Naive thymus-derived CD4-positive, alpha-beta T cell (primary cell): ENCODE measurements at regions not wholly inside any gene's neighbourhood (a gene's known extent, or its start where the extent isn't known, plus 50 kb on each side); places are given as distances from the start of the nearest gene placed in this dataset.
"Not testable (repeated sequence)": the region's sequence is repeated elsewhere in the genome, so short reads cannot be mapped to it uniquely, and the experiment has no call there.

Source experiments
- ATAC-seq: fragments of 150-1000 bp; cut with Tn5 transposase; 2 replicates; pipeline ENCODE4 v1.10.0; 2021; ENCODE audit warnings: mild to moderate bottlenecking, moderate library complexity
- CTCF ChIA-PET: fragments of 350-600 bp; sonication (Branson Sonifier 250); formaldehyde crosslinking; loops from one replicate; lab custom pipeline; 2021; ENCODE audit warnings: antibody characterized with exemption; lab: Charles Lee
- POLR2A ChIA-PET: fragments of 350-600 bp; sonication (Branson Sonifier 250); formaldehyde crosslinking; loops from one replicate; lab custom pipeline; 2021; ENCODE audit warnings: antibody characterized with exemption, inconsistent platforms; lab: Charles Lee
- DNase-seq, 9 donors: peaks; one replicate each; pipeline versions ENCODE4 v3.0.0 to v3.0.0-alpha.2; 2020 to 2022; ENCODE audit warnings: mixed read lengths in 1 of 9
- H3K27ac ChIP-seq: one replicate; pipeline ENCODE4 v1.7.0; 2013; ENCODE audit warnings: mild to moderate bottlenecking, low read depth, low read length, moderate library complexity
- H3K27me3 ChIP-seq, 2 donors: one replicate each; pipeline ENCODE4 v1.7.0; 2013; ENCODE audit warnings: low read length in 2 of 2, mild to moderate bottlenecking in 2 of 2, moderate library complexity in 2 of 2; ENCODE audit not compliant: control insufficient read depth in 2 of 2, insufficient read depth in 2 of 2
- H3K36me3 ChIP-seq, 3 experiments: 1 replicate in 2 of 3; 2 replicates in 1 of 3; pipeline ENCODE4 v1.7.0; 2013; ENCODE audit warnings: low read length in 3 of 3, mild to moderate bottlenecking in 3 of 3, moderate library complexity in 1 of 3; ENCODE audit not compliant: insufficient read depth in 3 of 3, control insufficient read depth in 2 of 3
- H3K4me1 ChIP-seq, 2 donors: one replicate each; pipeline ENCODE4 v1.7.0; 2013; ENCODE audit warnings: low read length in 2 of 2, mild to moderate bottlenecking in 2 of 2, moderate library complexity in 1 of 2; ENCODE audit not compliant: control insufficient read depth in 2 of 2, insufficient read depth in 2 of 2
- H3K4me3 ChIP-seq: 2 replicates; pipeline ENCODE4 v1.7.0; 2013; ENCODE audit warnings: mild to moderate bottlenecking, low read length
- H3K9me3 ChIP-seq, 3 experiments: 1 replicate in 2 of 3; 2 replicates in 1 of 3; pipeline ENCODE4 v1.7.0; 2013; ENCODE audit warnings: low read length in 3 of 3; ENCODE audit not compliant: control insufficient read depth in 2 of 3
- H3K27ac Mint-ChIP-seq, 9 donors: one replicate each; pipeline ENCODE4 v1.8.0; 2020 to 2022; ENCODE audit warnings: mixed read lengths in 9 of 9, mild to moderate bottlenecking in 8 of 9, moderate library complexity in 5 of 9, inconsistent platforms in 2 of 9
- H3K27me3 Mint-ChIP-seq, 5 donors: one replicate each; pipeline ENCODE4 v1.8.0; 2021 to 2022; ENCODE audit warnings: mixed read lengths in 5 of 5, mild to moderate bottlenecking in 1 of 5
- H3K36me3 Mint-ChIP-seq, 5 donors: one replicate each; pipeline ENCODE4 v1.8.0; 2020 to 2022; ENCODE audit warnings: mixed read lengths in 5 of 5, mild to moderate bottlenecking in 3 of 5, inconsistent platforms in 1 of 5
- H3K4me1 Mint-ChIP-seq, 7 donors: one replicate each; pipeline ENCODE4 v1.8.0; 2020 to 2022; ENCODE audit warnings: mixed read lengths in 7 of 7, mild to moderate bottlenecking in 3 of 7, inconsistent platforms in 1 of 7
- H3K4me3 Mint-ChIP-seq, 10 donors: one replicate each; pipeline ENCODE4 v1.8.0; 2020 to 2022; ENCODE audit warnings: mild to moderate bottlenecking in 10 of 10, mixed read lengths in 10 of 10, moderate library complexity in 6 of 10, inconsistent platforms in 2 of 10
- H3K9me3 Mint-ChIP-seq, 11 donors: one replicate each; pipeline ENCODE4 v1.8.0; 2020 to 2022; ENCODE audit warnings: mixed read lengths in 11 of 11, mild to moderate bottlenecking in 4 of 11, inconsistent platforms in 1 of 11, moderate library complexity in 1 of 11
- intact Hi-C, 2 donors: fragments of 100-400 bp; cut with micrococcal nuclease; formaldehyde crosslinking; loops; one replicate each; pipeline ENCODE4 v1.15.1; 2023

DNA sequence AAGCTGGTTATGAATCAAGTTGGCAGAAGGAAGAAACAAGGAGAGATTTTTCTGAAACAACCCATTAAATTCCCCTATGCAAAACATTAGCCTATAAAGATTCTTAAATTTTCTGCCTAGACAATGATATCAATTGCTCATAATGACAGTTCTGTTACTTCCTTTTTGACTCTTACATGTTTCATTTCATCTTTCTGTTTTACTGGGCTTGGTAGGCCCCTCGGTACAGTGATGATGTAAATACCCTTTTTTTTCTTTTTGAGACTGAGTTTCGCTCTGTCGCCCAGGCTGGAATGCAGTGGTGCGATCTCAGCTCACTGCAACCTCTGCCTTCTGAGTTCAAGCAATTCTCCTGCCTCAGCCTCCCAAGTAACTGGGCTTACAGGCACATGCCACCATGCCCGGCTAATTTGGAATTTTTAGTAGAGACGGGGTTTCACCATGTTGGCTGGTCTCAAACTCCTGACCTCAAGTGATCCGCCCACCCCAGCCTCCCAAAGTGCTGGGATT is 83.4 kb upstream of the C7orf33 start:
- H3K27me3 Mint-ChIP-seq, POLR2A ChIA-PET, H3K4me1 ChIP-seq, H3K9me3 Mint-ChIP-seq, H3K27ac Mint-ChIP-seq, DNase-seq, H3K4me3 Mint-ChIP-seq, H3K27me3 ChIP-seq, H3K36me3 ChIP-seq, CTCF ChIA-PET, H3K9me3 ChIP-seq, H3K4me3 ChIP-seq, H3K36me3 Mint-ChIP-seq, H3K27ac ChIP-seq, H3K4me1 Mint-ChIP-seq: not testable (repeated sequence)
- peak; percentile 36 for ATAC-seq
- intact Hi-C loops = loop anchor here in 1 of 2 donors (10.0 kb wide), 2 partner anchors 558 to 588 kb away; partner anchors contain the start of gene ZNF786

DNA sequence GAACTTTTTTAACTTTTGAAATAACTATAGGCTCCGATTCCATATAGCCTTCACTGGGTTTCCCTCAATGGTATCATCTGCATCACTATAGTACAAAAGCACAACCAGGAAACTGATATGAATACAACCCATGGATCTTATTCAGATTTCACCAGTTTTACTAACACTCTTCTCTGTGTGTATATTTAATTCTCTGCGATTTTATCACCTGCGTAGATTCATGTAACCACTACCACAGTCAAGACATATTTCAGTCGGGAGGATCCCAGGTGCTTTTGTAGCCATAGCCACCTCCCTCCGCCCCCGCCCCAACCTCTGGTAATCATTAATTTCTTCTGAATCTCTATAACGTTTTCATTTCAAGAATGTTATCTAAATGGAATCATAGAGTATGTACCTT is 82.8 kb upstream of the C7orf33 start:
- intact Hi-C loops = loop anchor here in 1 of 2 donors (10.0 kb wide), 2 partner anchors 557 to 587 kb away; partner anchors contain the start of gene ZNF786
- POLR2A ChIA-PET = no interaction called here
- ATAC-seq = no peak

DNA sequence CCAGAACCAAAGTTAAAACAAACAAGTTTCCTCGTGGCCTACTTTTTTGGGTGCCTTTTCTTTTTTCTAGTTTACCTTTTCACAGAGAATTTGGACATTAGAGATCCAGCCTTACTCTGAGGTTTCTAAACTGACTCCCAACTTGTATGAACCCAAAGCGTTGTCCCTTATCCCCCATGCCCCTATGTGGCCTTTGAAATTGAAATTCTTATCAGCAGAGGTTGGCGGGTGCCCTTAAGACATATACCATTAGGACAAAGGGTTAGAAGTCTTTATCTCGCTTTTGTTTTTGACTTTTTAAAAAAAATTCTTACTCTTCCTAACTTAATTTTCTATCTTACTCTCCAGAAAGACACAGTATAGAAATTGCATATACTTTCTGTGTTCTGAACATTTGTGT is 76.3 kb upstream of the C7orf33 start:
- intact Hi-C loops = no loop called here
- Mint-ChIP-seq H3K27me3 (peaks cover 0 to 21% (median 4%) of the 10 kb centered on the region in 5 donors), H3K36me3 (no peaks in the 10 kb centered on the region), H3K27ac (no peak overlapping the region), H3K9me3 (no peaks in the 10 kb centered on the region), H3K4me3 (no peak overlapping the region), H3K4me1 (no peaks in the 10 kb centered on the region)
- no peaks in the 10 kb centered on the region for H3K4me1 ChIP-seq
- no peaks in the 10 kb centered on the region for H3K27me3 ChIP-seq
- no peak for ATAC-seq
- H3K4me3 ChIP-seq = no peak overlapping the region
- CTCF ChIA-PET = no interaction called here
- H3K27ac ChIP-seq = no peak overlapping the region
- no peak for DNase-seq
- no peaks in the 10 kb centered on the region for H3K36me3 ChIP-seq
- no peaks in the 10 kb centered on the region for H3K9me3 ChIP-seq
- POLR2A ChIA-PET = no interaction called here

More for the DNA sequence above, 82.8 kb upstream of the C7orf33 start:
- Histone ChIP-seq H3K27ac (no peak overlapping the region), H3K4me3 (no peak overlapping the region), H3K36me3 (no peaks in the 10 kb centered on the region), H3K4me1 (no peaks in the 10 kb centered on the region), H3K27me3 (no peaks in the 10 kb centered on the region), H3K9me3 (no peaks in the 10 kb centered on the region)
- CTCF ChIA-PET = no interaction called here
- no peak for DNase-seq
- Mint-ChIP-seq H3K36me3 (no peaks in the 10 kb centered on the region), H3K27ac (no peak overlapping the region), H3K27me3 (peaks cover 0 to 7% (median 0%) of the 10 kb centered on the region in 5 donors), H3K4me3 (no peak overlapping the region), H3K9me3 (no peaks in the 10 kb centered on the region), H3K4me1 (peaks cover 0 to 6% (median 0%) of the 10 kb centered on the region in 7 donors)

DNA sequence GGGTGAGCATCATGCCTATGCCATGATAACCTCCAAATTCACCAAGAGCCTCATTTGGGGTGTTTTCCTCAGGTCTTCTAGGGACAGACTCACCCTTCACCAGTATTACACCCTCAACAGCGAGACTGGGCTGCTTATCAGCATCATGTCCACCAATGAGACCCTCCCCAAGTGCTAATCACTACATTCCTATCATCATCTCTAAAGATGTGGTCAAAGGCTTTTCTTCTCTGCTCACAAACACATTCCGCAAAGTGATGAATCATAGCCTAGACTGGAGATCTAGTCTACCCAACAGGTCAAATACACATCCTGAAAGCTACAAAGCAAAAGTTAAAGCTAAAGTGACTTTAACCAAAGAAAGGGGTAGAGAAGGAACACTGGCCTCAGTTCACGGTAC is 75.3 kb upstream of the C7orf33 start:
- POLR2A ChIA-PET = no interaction called here
- H3K4me3 ChIP-seq = no peak overlapping the region
- H3K9me3 ChIP-seq = no peaks in the 10 kb centered on the region
- Mint-ChIP-seq H3K27me3 (peaks cover 5 to 28% (median 13%) of the 10 kb centered on the region in 5 donors), H3K4me3 (no peak overlapping the region), H3K36me3 (no peaks in the 10 kb centered on the region), H3K27ac (no peak overlapping the region), H3K9me3 (no peaks in the 10 kb centered on the region), H3K4me1 (no peaks in the 10 kb centered on the region)
- ATAC-seq (no peak), DNase-seq (no peak)
- no peaks in the 10 kb centered on the region for H3K36me3 ChIP-seq
- no peaks in the 10 kb centered on the region for H3K27me3 ChIP-seq
- CTCF ChIA-PET = no interaction called here
- no peaks in the 10 kb centered on the region for H3K4me1 ChIP-seq
- no peak overlapping the region for H3K27ac ChIP-seq
- intact Hi-C loops = no loop called here

DNA sequence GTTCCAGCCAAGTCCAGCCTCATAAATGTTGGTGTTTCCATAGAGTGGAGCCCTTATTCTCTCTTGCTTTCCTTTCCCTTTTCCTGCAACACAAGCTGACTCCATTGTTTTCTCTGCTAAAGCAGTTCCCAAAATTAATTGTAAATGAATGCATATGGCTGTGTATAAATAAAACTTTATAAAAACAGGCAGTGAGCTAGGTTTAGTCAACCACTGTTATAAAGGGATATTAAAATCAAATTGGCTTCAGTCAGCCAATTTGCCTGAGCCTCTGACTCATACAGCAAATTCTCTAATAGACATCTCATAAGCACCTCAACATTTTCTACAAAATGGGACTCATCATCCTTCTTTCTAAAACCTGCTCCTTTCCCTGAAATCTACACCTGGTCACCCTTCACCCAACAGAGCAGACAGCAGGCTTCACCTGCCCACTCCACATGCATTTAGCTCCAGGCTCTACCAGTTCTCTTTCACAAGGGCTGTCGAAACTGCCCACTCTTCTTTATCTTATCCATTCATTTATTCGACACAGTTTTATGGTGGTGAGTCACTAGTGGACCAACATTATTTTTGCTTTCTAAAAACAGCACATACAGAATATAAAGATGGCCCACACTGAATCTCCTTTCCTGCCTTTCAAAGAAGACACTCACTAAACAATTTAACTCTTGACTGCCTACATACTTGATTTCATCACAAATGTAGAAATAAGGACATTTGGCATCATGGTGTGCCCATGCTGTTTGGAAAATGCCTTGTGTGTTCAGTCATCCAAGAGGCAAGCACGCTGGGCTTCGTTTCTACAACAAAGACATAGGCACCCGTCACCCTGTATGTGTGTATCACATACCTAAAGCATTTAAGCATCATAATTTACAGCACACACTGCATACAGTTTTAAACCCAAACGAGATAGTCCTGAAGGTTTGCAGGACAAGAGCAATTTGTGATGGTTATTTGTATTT is 74.6 kb upstream of the C7orf33 start:
- ChIA-PET CTCF (no interaction called here), POLR2A (no interaction called here)

DNA sequence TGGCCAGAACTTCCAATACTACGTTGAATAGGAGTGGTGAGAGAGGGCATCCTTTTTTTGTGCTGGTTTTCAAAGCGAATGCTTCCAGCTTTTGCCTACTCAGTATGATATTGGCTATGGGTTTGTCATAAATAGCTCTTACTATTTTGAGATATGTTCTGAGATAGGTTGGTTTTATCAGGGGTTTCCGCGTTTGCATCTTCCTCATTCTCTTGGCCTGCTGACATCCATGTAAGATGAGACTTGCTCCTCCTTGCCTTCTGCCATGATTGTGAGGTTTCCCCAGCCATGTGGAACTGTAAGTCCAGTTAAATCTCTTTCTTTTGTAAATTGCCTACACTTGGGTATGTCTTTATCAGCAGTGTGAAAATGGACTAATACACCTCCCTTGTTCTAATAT is 71.2 kb upstream of the C7orf33 start:
- DNase-seq, H3K27ac Mint-ChIP-seq, H3K4me1 Mint-ChIP-seq, ATAC-seq, H3K27me3 ChIP-seq, H3K27ac ChIP-seq, intact Hi-C loops, H3K9me3 ChIP-seq, H3K36me3 ChIP-seq, H3K4me1 ChIP-seq, POLR2A ChIA-PET, H3K4me3 ChIP-seq, H3K9me3 Mint-ChIP-seq, CTCF ChIA-PET, H3K36me3 Mint-ChIP-seq, H3K4me3 Mint-ChIP-seq: not testable (repeated sequence)
- H3K27me3 Mint-ChIP-seq = peaks cover 22 to 57% (median 34%) of the 10 kb centered on the region in 5 donors

More for the DNA sequence above, 74.6 kb upstream of the C7orf33 start:
- no peak overlapping the region for H3K4me3 ChIP-seq
- no peaks in the 10 kb centered on the region for H3K36me3 ChIP-seq
- no peaks in the 10 kb centered on the region for H3K36me3 Mint-ChIP-seq
- no peaks in the 10 kb centered on the region for H3K4me1 ChIP-seq
- intact Hi-C loops = no loop called here
- DNase-seq = no peak
- H3K9me3 ChIP-seq = no peaks in the 10 kb centered on the region
- H3K27me3 ChIP-seq = no peaks in the 10 kb centered on the region
- peaks cover 0 to 2% (median 0%) of the 10 kb centered on the region in 7 donors for H3K4me1 Mint-ChIP-seq
- ATAC-seq = no peak
- no peak overlapping the region for H3K27ac Mint-ChIP-seq
- peaks cover 9 to 34% (median 16%) of the 10 kb centered on the region in 5 donors for H3K27me3 Mint-ChIP-seq
- H3K27ac ChIP-seq = no peak overlapping the region
- H3K9me3 Mint-ChIP-seq = no peaks in the 10 kb centered on the region
- no peak overlapping the region for H3K4me3 Mint-ChIP-seq
